GM12873 (cell line): ENCODE measurements at regions not wholly inside any gene's neighbourhood (a gene's known extent, or its start where the extent isn't known, plus 50 kb on each side); places are given as distances from the start of the nearest gene placed in this dataset.

Source experiments
- CTCF ChIP-seq: IDR thresholded peaks from 2 replicates; pipeline ENCODE4 v1.5.1; 2012; ENCODE audit warnings: low read depth, mild to moderate bottlenecking, moderate library complexity, low read length, control low read depth; ENCODE audit not compliant: insufficient read depth; ENCODE audit errors: missing control alignments

GRCh38 chr5:6886866-6887265 lies 173.6 kb downstream of the TENT4A start:
- no peak for TF ChIP-seq CTCF

- no peak for TF ChIP-seq CTCF
These were observed 175.8 kb downstream of the TENT4A start for GRCh38 chr5:6889030-6889429.

GRCh38 chr5:6899221-6899620 lies 186.0 kb downstream of the TENT4A start:
- TF ChIP-seq CTCF = no peak

GRCh38 chr5:6900247-6901227 lies 187.3 kb downstream of the TENT4A start:
- no peak for TF ChIP-seq CTCF

- TF ChIP-seq CTCF = no peak
These were observed 188.9 kb downstream of the TENT4A start for GRCh38 chr5:6902094-6902493.

- TF ChIP-seq CTCF = no peak
These were observed 189.4 kb downstream of the TENT4A start for GRCh38 chr5:6902597-6902996.

GRCh38 chr5:6903934-6904333 lies 190.7 kb downstream of the TENT4A start:
- TF ChIP-seq CTCF = no peak
